ENCODE measurements at regions not wholly inside any gene's neighbourhood (a gene's known extent, or its start where the extent isn't known, plus 50 kb on each side); places are given as distances from the start of the nearest gene placed in this dataset.

- DNase-seq, result no peak
Measured at GRCh38 chr10:128318913-128319312, 192.7 kb upstream of the MKI67 start.

- no peak for DNase-seq
Measured at GRCh38 chr10:128322106-128322505, 195.9 kb upstream of the MKI67 start.

- no peak for DNase-seq
Measured at GRCh38 chr10:128322950-128323349, 196.7 kb upstream of the MKI67 start.

GRCh38 chr10:128324058-128324827 lies 198.0 kb upstream of the MKI67 start:
- DNase-seq, result peak; percentile 2

- DNase-seq, result no peak
Measured at GRCh38 chr10:128325788-128326187, 199.6 kb upstream of the MKI67 start.

- DNase-seq, result no peak
Measured at GRCh38 chr10:128326251-128326650, 200.0 kb upstream of the MKI67 start.

- no peak for DNase-seq
Measured at GRCh38 chr10:128326851-128327250, 200.6 kb upstream of the MKI67 start.

- DNase-seq, result no peak
Measured at GRCh38 chr10:128336401-128336800, 210.2 kb upstream of the MKI67 start.

- DNase-seq, result no peak
Measured at GRCh38 chr10:128337860-128338378, 211.7 kb upstream of the MKI67 start.

GRCh38 chr10:128338951-128339350 lies 212.7 kb upstream of the MKI67 start:
- DNase-seq, result no peak

GRCh38 chr10:128339753-128340152 lies 213.5 kb upstream of the MKI67 start:
- no peak for DNase-seq

GRCh38 chr10:128345353-128345752 lies 219.1 kb upstream of the MKI67 start:
- no peak for DNase-seq

GRCh38 chr10:128360783-128361182 lies 234.6 kb upstream of the MKI67 start:
- DNase-seq, result no peak

GRCh38 chr10:128361487-128361886 lies 235.3 kb upstream of the MKI67 start:
- DNase-seq, result no peak

GRCh38 chr10:128362514-128362913 lies 236.3 kb upstream of the MKI67 start:
- DNase-seq, result no peak

GRCh38 chr10:128364631-128365030 lies 238.4 kb upstream of the MKI67 start:
- no peak for DNase-seq

GRCh38 chr10:128365156-128365725 lies 239.0 kb upstream of the MKI67 start:
- DNase-seq, result no peak

GRCh38 chr10:128367807-128368206 lies 241.6 kb upstream of the MKI67 start:
- DNase-seq, result no peak

GRCh38 chr10:128369101-128369650 lies 243.0 kb upstream of the MKI67 start:
- DNase-seq, result no peak

GRCh38 chr10:128373071-128373749 lies 247.0 kb upstream of the MKI67 start:
- DNase-seq, result peak; percentile 62

- no peak for DNase-seq
Measured at GRCh38 chr10:128373831-128374230, 247.6 kb upstream of the MKI67 start.

- no peak for DNase-seq
Measured at GRCh38 chr10:128375171-128375570, 248.9 kb upstream of the MKI67 start.

GRCh38 chr10:128377364-128377987 lies 251.3 kb upstream of the MKI67 start:
- no peak for DNase-seq

All from activated CD4-positive, alpha-beta T cell treated with anti-CD3 and anti-CD28 coated beads, Interleukin-2, Interleukin-6, amounts not matched to agents 100 ng/mL and 50 ng/mL, durations not matched to agents 16 hours and 8 hours (primary cell).